ENCODE measurements at regions not wholly inside any gene's neighbourhood (a gene's known extent, or its start where the extent isn't known, plus 50 kb on each side); places are given as distances from the start of the nearest gene placed in this dataset.

- no peak for TF ChIP-seq HOXA7 (CRISPR knock-in tag; IDR thresholded peaks at IDR 0.05; ENCODE audit: borderline replicate concordance)
- TF ChIP-seq ZNF76 (tag by site-specific recombination; IDR thresholded peaks at IDR 0.05; ENCODE audit: borderline replicate concordance, low read depth), result no peak
- no peak for TF ChIP-seq ZNF521 (tag by site-specific recombination; IDR thresholded peaks at IDR 0.05)
Observed at GRCh38 chr15:79615754-79616153, 183.6 kb downstream of the MINAR1 start.
